DMS153 (cell line): ENCODE measurements at regions not wholly inside any gene's neighbourhood (a gene's known extent, or its start where the extent isn't known, plus 50 kb on each side); places are given as distances from the start of the nearest gene placed in this dataset.
"Not testable (repeated sequence)": the region's sequence is repeated elsewhere in the genome, so short reads cannot be mapped to it uniquely, and the experiment has no call there.

ENCODE experiments used
- DNase-seq: peaks from one replicate; lab custom pipeline; 2025; lab: John Stamatoyannopoulos, UW

GRCh38 chr13:59300355-59301173, 863.2 kb downstream of the DIAPH3 start:
- DNase-seq: no peak

- no peak for DNase-seq
These were observed 862.6 kb downstream of the DIAPH3 start for GRCh38 chr13:59301174-59301567.

- DNase-seq: peak; percentile 32
These were observed 860.3 kb downstream of the DIAPH3 start for GRCh38 chr13:59303433-59303832.

- DNase-seq: no peak
These were observed 859.1 kb downstream of the DIAPH3 start for GRCh38 chr13:59304596-59304995.

- no peak for DNase-seq
These were observed 857.8 kb downstream of the DIAPH3 start for GRCh38 chr13:59305896-59306295.

- no peak for DNase-seq
These were observed 851.0 kb downstream of the DIAPH3 start for GRCh38 chr13:59312776-59313175.

GRCh38 chr13:59318320-59318930, 845.3 kb downstream of the DIAPH3 start:
- peak; percentile 39 for DNase-seq

- no peak for DNase-seq
These were observed 844.5 kb downstream of the DIAPH3 start for GRCh38 chr13:59319276-59319675.

- DNase-seq: no peak
These were observed 843.7 kb downstream of the DIAPH3 start for GRCh38 chr13:59320021-59320420.

GRCh38 chr13:59324401-59324800, 839.3 kb downstream of the DIAPH3 start:
- not testable (repeated sequence) for DNase-seq

GRCh38 chr13:59326717-59327116, 837.0 kb downstream of the DIAPH3 start:
- no peak for DNase-seq

- no peak for DNase-seq
These were observed 833.0 kb downstream of the DIAPH3 start for GRCh38 chr13:59330764-59331163.

GRCh38 chr13:59332966-59333365, 830.8 kb downstream of the DIAPH3 start:
- DNase-seq: no peak

- DNase-seq: no peak
These were observed 826.7 kb downstream of the DIAPH3 start for GRCh38 chr13:59337070-59337469.

GRCh38 chr13:59340151-59340550, 823.6 kb downstream of the DIAPH3 start:
- no peak for DNase-seq

- DNase-seq: no peak
These were observed 823.1 kb downstream of the DIAPH3 start for GRCh38 chr13:59340581-59340980.

GRCh38 chr13:59342400-59342799, 821.3 kb downstream of the DIAPH3 start:
- peak; percentile 17 for DNase-seq

GRCh38 chr13:59343132-59343531, 820.6 kb downstream of the DIAPH3 start:
- DNase-seq: no peak

- no peak for DNase-seq
These were observed 819.5 kb downstream of the DIAPH3 start for GRCh38 chr13:59343993-59344822.

GRCh38 chr13:59345311-59345710, 818.4 kb downstream of the DIAPH3 start:
- no peak for DNase-seq

- no peak for DNase-seq
These were observed 816.6 kb downstream of the DIAPH3 start for GRCh38 chr13:59346999-59347723.

GRCh38 chr13:59348617-59349016, 815.1 kb downstream of the DIAPH3 start:
- DNase-seq: no peak
